Activated CD4-positive, alpha-beta memory T cell treated with anti-CD3 and anti-CD28 coated beads for 36 hours (primary cell): ENCODE measurements at regions not wholly inside any gene's neighbourhood (a gene's known extent, or its start where the extent isn't known, plus 50 kb on each side); places are given as distances from the start of the nearest gene placed in this dataset.
"Not testable (repeated sequence)": the region's sequence is repeated elsewhere in the genome, so short reads cannot be mapped to it uniquely, and the experiment has no call there.

ENCODE experiments used
- CTCF ChIA-PET: fragments of 350-600 bp; sonication (Branson Sonifier 250); formaldehyde crosslinking; loops from one replicate; lab custom pipeline; 2021; ENCODE audit warnings: antibody characterized with exemption, inconsistent platforms; lab: Charles Lee
- POLR2A ChIA-PET: fragments of 350-600 bp; sonication (Branson Sonifier 250); formaldehyde crosslinking; loops from one replicate; lab custom pipeline; 2021; ENCODE audit warnings: antibody characterized with exemption; lab: Charles Lee
- DNase-seq: peaks from one replicate; pipeline ENCODE4 v3.0.0-alpha.2; 2020
- H3K27ac Mint-ChIP-seq: one replicate; pipeline ENCODE4 v1.8.0; 2021; ENCODE audit warnings: mixed read lengths
- H3K27me3 Mint-ChIP-seq: one replicate; pipeline ENCODE4 v1.8.0; 2021; ENCODE audit warnings: mixed read lengths
- H3K36me3 Mint-ChIP-seq: one replicate; pipeline ENCODE4 v1.8.0; 2021; ENCODE audit warnings: mixed read lengths
- H3K4me1 Mint-ChIP-seq: one replicate; pipeline ENCODE4 v1.8.0; 2021; ENCODE audit warnings: low read depth, mixed read lengths
- H3K4me3 Mint-ChIP-seq: one replicate; pipeline ENCODE4 v1.8.0; 2021; ENCODE audit warnings: mild to moderate bottlenecking, mixed read lengths
- H3K9me3 Mint-ChIP-seq: one replicate; pipeline ENCODE4 v1.8.0; 2021; ENCODE audit warnings: mixed read lengths
- intact Hi-C: fragments of 100-400 bp; cut with micrococcal nuclease; formaldehyde crosslinking; loops from one replicate; pipeline ENCODE4 v1.15.1; 2023

GRCh38 chr5:159668556-159668955 is 247.7 kb upstream of the ADRA1B start:
- Mint-ChIP-seq H3K9me3 (peaks cover 6% of the 10 kb centered on the region), H3K4me3 (no peak overlapping the region), H3K27ac (no peak overlapping the region), H3K36me3 (no peaks in the 10 kb centered on the region), H3K27me3 (peaks cover 2% of the 10 kb centered on the region), H3K4me1 (peaks cover 3% of the 10 kb centered on the region)
- DNase-seq: no peak
- POLR2A ChIA-PET: no interaction called here
- CTCF ChIA-PET: no interaction called here
- intact Hi-C loops: no loop called here

DNA sequence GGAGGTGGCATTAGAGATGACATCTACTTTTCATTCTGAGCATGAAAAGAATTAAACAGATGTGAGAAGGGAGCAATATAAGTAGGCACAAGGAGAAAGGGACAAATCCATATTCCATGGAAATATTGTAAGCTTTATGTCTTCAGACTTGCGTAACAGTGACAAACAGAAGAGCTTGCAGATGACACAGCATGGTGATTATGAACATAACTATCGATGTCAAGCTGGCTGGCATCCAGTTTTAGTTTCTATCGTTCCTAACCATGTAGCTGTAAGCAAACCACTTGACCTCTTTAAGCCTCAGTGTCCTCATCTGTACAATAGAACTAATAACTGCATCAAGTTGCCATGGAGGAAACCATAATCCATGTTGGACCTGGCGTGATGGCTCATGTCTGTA is 246.7 kb upstream of the ADRA1B start:
- no peak for DNase-seq
- ChIA-PET CTCF (no interaction called here), POLR2A (no interaction called here)
- H3K36me3 Mint-ChIP-seq: no peaks in the 10 kb centered on the region
- intact Hi-C loops: no loop called here
- peaks cover 8% of the 10 kb centered on the region for H3K9me3 Mint-ChIP-seq
- no peak overlapping the region for H3K27ac Mint-ChIP-seq
- no peaks in the 10 kb centered on the region for H3K27me3 Mint-ChIP-seq
- no peak overlapping the region for H3K4me3 Mint-ChIP-seq
- H3K4me1 Mint-ChIP-seq: peaks cover 3% of the 10 kb centered on the region

- DNase-seq: no peak
- Mint-ChIP-seq H3K4me3 (no peak overlapping the region), H3K4me1 (peaks cover 3% of the 10 kb centered on the region), H3K36me3 (no peaks in the 10 kb centered on the region), H3K9me3 (peaks cover 8% of the 10 kb centered on the region), H3K27ac (no peak overlapping the region), H3K27me3 (no peaks in the 10 kb centered on the region)
- intact Hi-C loops: no loop called here
- ChIA-PET CTCF (no interaction called here), POLR2A (no interaction called here)
Observed at GRCh38 chr5:159671886-159672285, 244.4 kb upstream of the ADRA1B start.

- Mint-ChIP-seq H3K27me3 (no peaks in the 10 kb centered on the region), H3K9me3 (peaks cover 8% of the 10 kb centered on the region), H3K4me1 (peaks cover 3% of the 10 kb centered on the region), H3K36me3 (no peaks in the 10 kb centered on the region), H3K4me3 (no peak overlapping the region), H3K27ac (no peak overlapping the region)
- intact Hi-C loops: no loop called here
- DNase-seq: no peak
- ChIA-PET CTCF (no interaction called here), POLR2A (no interaction called here)
Observed at GRCh38 chr5:159673538-159673937, 242.7 kb upstream of the ADRA1B start.

- Mint-ChIP-seq H3K27me3 (no peaks in the 10 kb centered on the region), H3K4me3 (no peak overlapping the region), H3K27ac (no peak overlapping the region), H3K4me1 (no peaks in the 10 kb centered on the region), H3K36me3 (peaks cover 3% of the 10 kb centered on the region), H3K9me3 (peaks cover 36% of the 10 kb centered on the region)
- ChIA-PET POLR2A (no interaction called here), CTCF (no interaction called here)
- intact Hi-C loops: no loop called here
- DNase-seq: no peak
Observed at GRCh38 chr5:159678657-159679392, 237.5 kb upstream of the ADRA1B start.

DNA sequence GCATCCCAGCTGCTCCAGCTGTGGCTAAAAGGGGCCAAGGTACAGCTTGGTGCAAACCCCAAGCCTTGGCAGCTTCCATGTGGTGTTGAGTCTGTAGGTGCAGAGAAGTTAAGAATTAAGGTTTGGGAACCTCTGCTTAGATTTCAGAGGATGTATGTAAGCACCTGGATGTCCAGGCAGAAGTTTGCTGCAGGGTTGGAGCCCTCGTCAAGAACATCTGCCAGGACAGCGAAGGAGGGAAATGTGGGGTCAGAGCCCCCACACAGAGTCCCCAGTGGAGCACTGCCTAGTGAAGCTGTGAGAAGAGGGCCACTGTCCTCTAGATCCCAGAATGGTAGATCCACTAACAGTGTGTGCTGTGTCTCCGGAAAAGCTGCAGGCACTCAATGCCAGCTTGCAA is 236.2 kb upstream of the ADRA1B start:
- ChIA-PET CTCF (no interaction called here), POLR2A (no interaction called here)
- Mint-ChIP-seq H3K9me3 (peaks cover 36% of the 10 kb centered on the region), H3K4me1 (no peaks in the 10 kb centered on the region), H3K4me3 (no peak overlapping the region), H3K27ac (no peak overlapping the region), H3K27me3 (no peaks in the 10 kb centered on the region), H3K36me3 (peaks cover 3% of the 10 kb centered on the region)
- intact Hi-C loops: no loop called here
- DNase-seq: no peak

GRCh38 chr5:159681661-159682060 is 234.6 kb upstream of the ADRA1B start:
- no peak for DNase-seq
- H3K27ac Mint-ChIP-seq: no peak overlapping the region
- ChIA-PET POLR2A (no interaction called here), CTCF (no interaction called here)
- peaks cover 2% of the 10 kb centered on the region for H3K27me3 Mint-ChIP-seq
- peaks cover 3% of the 10 kb centered on the region for H3K36me3 Mint-ChIP-seq
- H3K4me1 Mint-ChIP-seq: no peaks in the 10 kb centered on the region
- no peak overlapping the region for H3K4me3 Mint-ChIP-seq
- peaks cover 36% of the 10 kb centered on the region for H3K9me3 Mint-ChIP-seq
- intact Hi-C loops: no loop called here

DNA sequence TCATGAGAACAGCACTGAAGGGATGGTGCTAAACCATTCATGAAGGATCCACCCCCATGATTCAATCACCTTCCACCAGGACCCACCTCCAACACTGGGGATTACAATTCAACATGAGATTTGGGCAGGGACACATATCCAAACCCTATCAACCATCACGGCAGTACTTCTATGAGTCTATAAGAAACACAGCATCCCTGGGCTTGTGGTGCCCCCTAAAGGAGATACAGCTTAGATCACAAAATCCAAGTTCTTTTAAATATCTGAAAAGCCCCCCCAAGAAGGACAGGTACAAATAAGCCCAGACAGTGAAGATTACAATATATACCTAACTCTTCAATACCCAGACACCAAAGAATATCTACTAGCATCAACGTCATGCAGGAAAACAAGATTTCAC is 233.7 kb upstream of the ADRA1B start:
- Mint-ChIP-seq H3K9me3 (peaks cover 36% of the 10 kb centered on the region), H3K27me3 (peaks cover 6% of the 10 kb centered on the region), H3K4me3 (no peak overlapping the region), H3K36me3 (peaks cover 3% of the 10 kb centered on the region), H3K27ac (no peak overlapping the region), H3K4me1 (no peaks in the 10 kb centered on the region)
- ChIA-PET POLR2A (no interaction called here), CTCF (no interaction called here)
- DNase-seq: no peak
- intact Hi-C loops: no loop called here

DNA sequence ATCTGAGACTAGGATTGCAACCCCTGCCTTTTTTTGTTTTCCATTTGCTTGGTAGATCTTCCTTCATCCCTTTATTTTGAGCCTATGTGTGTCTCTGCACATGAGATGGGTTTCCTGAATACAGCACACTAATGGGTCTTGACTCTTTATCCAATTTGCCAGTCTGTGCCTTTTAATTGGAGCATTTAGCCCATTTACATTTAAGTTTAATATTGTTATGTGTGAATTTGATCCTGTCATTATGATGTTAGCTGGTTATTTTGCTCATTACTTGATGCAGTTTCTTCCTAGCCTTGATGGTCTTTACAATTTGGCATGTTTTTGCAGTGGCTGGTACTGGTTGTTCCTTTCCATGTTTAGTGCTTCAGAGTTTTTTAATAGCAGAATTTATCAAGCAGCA is 228.4 kb upstream of the ADRA1B start:
- H3K4me3 Mint-ChIP-seq, POLR2A ChIA-PET, DNase-seq, CTCF ChIA-PET, H3K36me3 Mint-ChIP-seq, intact Hi-C loops, H3K4me1 Mint-ChIP-seq, H3K27ac Mint-ChIP-seq: not testable (repeated sequence)
- H3K9me3 Mint-ChIP-seq: peaks cover 10% of the 10 kb centered on the region
- H3K27me3 Mint-ChIP-seq: peaks cover 19% of the 10 kb centered on the region

DNA sequence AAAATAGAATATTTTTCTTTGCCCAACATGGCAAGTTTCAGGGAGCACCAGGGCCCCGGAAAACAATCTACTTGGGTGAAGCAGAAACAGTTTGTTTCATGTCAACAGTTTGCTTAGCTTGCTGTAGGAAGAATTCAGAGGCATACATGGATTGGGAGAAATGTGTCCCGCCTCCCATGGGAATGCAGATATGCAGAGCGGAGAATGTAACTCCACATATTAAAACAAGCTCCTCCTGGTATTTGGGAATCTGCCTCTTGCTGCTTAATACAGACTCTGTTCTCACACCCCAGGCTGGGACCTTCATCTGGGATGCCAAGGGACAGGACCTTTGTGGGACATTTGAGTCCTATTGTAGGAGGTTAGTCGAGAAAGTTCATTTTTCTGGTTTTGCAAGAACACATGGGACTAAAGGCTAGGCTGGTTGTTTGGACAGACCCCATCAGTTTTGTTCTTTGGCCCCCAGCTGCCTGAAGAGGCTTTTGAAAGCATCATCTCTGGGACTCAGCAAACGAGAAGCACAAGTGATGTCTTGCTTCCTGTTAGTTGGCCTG is 220.5 kb upstream of the ADRA1B start:
- CTCF ChIA-PET: no interaction called here

GRCh38 chr5:159697530-159697929 is 218.8 kb upstream of the ADRA1B start:
- no peak overlapping the region for H3K27ac Mint-ChIP-seq
- H3K27me3 Mint-ChIP-seq: peaks cover 1% of the 10 kb centered on the region
- H3K4me1 Mint-ChIP-seq: no peaks in the 10 kb centered on the region
- intact Hi-C loops: no loop called here
- peaks cover 2% of the 10 kb centered on the region for H3K9me3 Mint-ChIP-seq
- CTCF ChIA-PET: no interaction called here
- H3K36me3 Mint-ChIP-seq: no peaks in the 10 kb centered on the region
- POLR2A ChIA-PET: no interaction called here
- DNase-seq: no peak
- no peak overlapping the region for H3K4me3 Mint-ChIP-seq

More for the DNA sequence above, 220.5 kb upstream of the ADRA1B start:
- H3K27ac Mint-ChIP-seq: no peak overlapping the region
- no peak overlapping the region for H3K4me3 Mint-ChIP-seq
- no peak for DNase-seq
- peaks cover 4% of the 10 kb centered on the region for H3K27me3 Mint-ChIP-seq
- intact Hi-C loops: no loop called here
- peaks cover 7% of the 10 kb centered on the region for H3K9me3 Mint-ChIP-seq
- POLR2A ChIA-PET: no interaction called here
- no peaks in the 10 kb centered on the region for H3K36me3 Mint-ChIP-seq
- H3K4me1 Mint-ChIP-seq: no peaks in the 10 kb centered on the region

DNA sequence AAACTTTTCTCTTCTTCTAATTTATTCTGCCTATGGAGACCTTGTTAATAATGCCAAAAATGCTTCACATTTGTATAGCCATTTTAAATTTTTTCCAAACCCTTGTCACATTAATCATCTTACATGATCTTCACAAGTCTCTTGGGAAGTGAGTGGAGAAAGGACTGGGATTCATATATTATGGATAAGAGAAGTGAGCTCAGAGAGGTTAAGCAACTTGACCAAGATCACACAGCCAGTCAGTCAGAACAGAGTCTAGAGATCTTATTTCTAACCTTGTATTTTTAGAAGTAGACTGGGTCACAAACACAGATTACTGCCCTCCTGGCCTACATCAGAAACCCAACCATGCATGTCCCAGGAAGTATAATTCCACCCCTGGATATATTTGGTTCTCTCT is 218.0 kb upstream of the ADRA1B start:
- H3K4me1 Mint-ChIP-seq: no peaks in the 10 kb centered on the region
- H3K36me3 Mint-ChIP-seq: no peaks in the 10 kb centered on the region
- H3K9me3 Mint-ChIP-seq: no peaks in the 10 kb centered on the region
- no peak overlapping the region for H3K27ac Mint-ChIP-seq
- intact Hi-C loops: no loop called here
- ChIA-PET POLR2A (no interaction called here), CTCF (no interaction called here)
- H3K27me3 Mint-ChIP-seq: peaks cover 1% of the 10 kb centered on the region
- DNase-seq: no peak
- no peak overlapping the region for H3K4me3 Mint-ChIP-seq

- Mint-ChIP-seq H3K27ac (no peak overlapping the region), H3K36me3 (no peaks in the 10 kb centered on the region), H3K9me3 (no peaks in the 10 kb centered on the region), H3K4me3 (no peak overlapping the region), H3K4me1 (no peaks in the 10 kb centered on the region), H3K27me3 (peaks cover 2% of the 10 kb centered on the region)
- intact Hi-C loops: no loop called here
- CTCF ChIA-PET: no interaction called here
- POLR2A ChIA-PET: no interaction called here
- no peak for DNase-seq
Observed at GRCh38 chr5:159700016-159700415, 216.3 kb upstream of the ADRA1B start.
